Lower leg skin (tissue), 3 donors: ENCODE measurements at regions not wholly inside any gene's neighbourhood (a gene's known extent, or its start where the extent isn't known, plus 50 kb on each side); places are given as distances from the start of the nearest gene placed in this dataset.

Experiments
- CTCF ChIP-seq, 3 donors: fragments of 450-650 bp; IDR thresholded peaks; one replicate each; pipeline ENCODE4 v1.5.1; 2016; ENCODE audit warnings: antibody characterized with exemption in 3 of 3, mild to moderate bottlenecking in 3 of 3, moderate library complexity in 2 of 3
- POLR2A ChIP-seq, 2 donors: fragments of 450-650 bp; IDR thresholded peaks; one replicate each; pipeline ENCODE4 v1.6.1; 2016 to 2017; ENCODE audit warnings: antibody characterized with exemption in 2 of 2, mild to moderate bottlenecking in 1 of 2, moderate library complexity in 1 of 2

GRCh38 chr6:55980627-55981211 is 105.3 kb upstream of the BMP5 start:
- no peak for TF ChIP-seq CTCF (IDR thresholded peaks at IDR 0.05)
- TF ChIP-seq POLR2A (IDR thresholded peaks at IDR 0.05): no peak
